ENCODE measurements at regions not wholly inside any gene's neighbourhood (a gene's known extent, or its start where the extent isn't known, plus 50 kb on each side); places are given as distances from the start of the nearest gene placed in this dataset.
"Not testable (repeated sequence)": the region's sequence is repeated elsewhere in the genome, so short reads cannot be mapped to it uniquely, and the experiment has no call there.

- DNase-seq = no peak
- TF ChIP-seq GATA1 (IDR thresholded peaks at IDR 0.05; ENCODE audit: low read depth, low read length) = no peak
- no peak for TF ChIP-seq POLR2A (IDR thresholded peaks at IDR 0.05; ENCODE audit: low read length)
These were observed 1376.2 kb downstream of the NCAM2 start for GRCh38 chr21:22374218-22374969.

- DNase-seq = not testable (repeated sequence)
These were observed 1379.6 kb downstream of the NCAM2 start for GRCh38 chr21:22377795-22378194.

- TF ChIP-seq POLR2A (IDR thresholded peaks at IDR 0.05; ENCODE audit: low read length) (no peak), GATA1 (IDR thresholded peaks at IDR 0.05; ENCODE audit: low read depth, low read length) (no peak)
- no peak for DNase-seq
These were observed 1395.1 kb downstream of the NCAM2 start for GRCh38 chr21:22393324-22393723.

DNA sequence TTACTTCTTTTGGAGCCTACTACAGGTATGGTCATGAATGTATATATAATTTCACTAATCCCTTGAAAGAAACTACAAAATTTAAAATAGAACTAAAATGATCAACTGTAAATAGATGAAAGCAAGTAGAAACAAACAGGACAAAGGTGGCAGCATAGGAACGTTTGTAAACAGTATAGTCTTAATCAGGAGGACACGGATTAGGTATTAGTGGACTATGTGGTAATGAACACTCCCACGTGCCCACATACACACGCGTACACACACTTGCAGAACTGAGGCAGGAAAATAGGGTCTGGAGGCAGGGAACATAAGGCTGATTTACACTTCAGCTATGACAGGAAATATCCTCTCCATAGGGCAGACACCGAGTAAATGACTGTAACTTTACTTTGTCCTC is 1397.8 kb downstream of the NCAM2 start:
- TF ChIP-seq POLR2A (IDR thresholded peaks at IDR 0.05; ENCODE audit: low read length) = no peak
- TF ChIP-seq GATA1 (IDR thresholded peaks at IDR 0.05; ENCODE audit: low read depth, low read length) = no peak
- no peak for DNase-seq

DNA sequence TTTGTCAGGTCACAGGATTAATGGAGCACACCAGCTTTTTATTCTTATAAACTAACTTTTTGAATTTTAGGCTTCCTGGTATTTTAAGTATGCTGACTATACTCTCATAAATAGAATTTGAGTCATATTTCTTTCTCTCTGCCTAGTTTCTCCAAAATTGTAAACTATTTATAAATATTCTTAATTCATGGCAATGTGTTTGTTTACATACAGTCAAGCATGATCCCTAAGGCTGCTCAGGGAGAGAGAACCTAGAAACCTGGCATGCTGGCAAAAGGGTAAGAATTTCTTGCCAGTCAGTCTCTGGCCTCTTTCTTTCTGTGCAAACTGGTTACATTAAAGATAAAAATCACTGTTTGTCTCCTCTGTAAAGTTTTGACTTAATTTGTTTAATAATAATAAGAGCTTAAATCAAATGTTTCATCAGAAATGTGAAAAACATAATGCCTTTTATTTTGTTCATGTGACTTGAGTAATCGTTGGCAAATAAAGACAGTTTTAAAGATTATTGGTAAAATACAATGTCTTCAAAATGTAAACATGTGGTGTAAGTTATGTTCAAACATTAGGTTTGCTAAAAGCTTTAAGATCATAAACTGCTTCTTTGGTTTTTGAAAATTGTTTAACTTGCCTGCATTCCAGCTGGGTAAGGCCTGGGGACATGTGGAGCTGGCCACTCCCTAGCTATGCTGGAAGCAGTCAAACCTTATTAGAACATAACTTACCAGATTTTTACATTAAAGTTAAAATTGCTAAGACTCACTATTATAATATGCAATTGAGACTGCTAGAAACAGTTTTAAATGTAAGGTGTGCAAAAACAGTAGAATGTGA is 1401.7 kb downstream of the NCAM2 start:
- DNase-seq = no peak
- TF ChIP-seq GATA1 (IDR thresholded peaks at IDR 0.05; ENCODE audit: low read depth, low read length) (no peak), POLR2A (IDR thresholded peaks at IDR 0.05; ENCODE audit: low read length) (no peak)

- DNase-seq = no peak
- TF ChIP-seq POLR2A (IDR thresholded peaks at IDR 0.05; ENCODE audit: low read length) (no peak), GATA1 (IDR thresholded peaks at IDR 0.05; ENCODE audit: low read depth, low read length) (no peak)
These were observed 1411.4 kb downstream of the NCAM2 start for GRCh38 chr21:22409571-22409970.

DNA sequence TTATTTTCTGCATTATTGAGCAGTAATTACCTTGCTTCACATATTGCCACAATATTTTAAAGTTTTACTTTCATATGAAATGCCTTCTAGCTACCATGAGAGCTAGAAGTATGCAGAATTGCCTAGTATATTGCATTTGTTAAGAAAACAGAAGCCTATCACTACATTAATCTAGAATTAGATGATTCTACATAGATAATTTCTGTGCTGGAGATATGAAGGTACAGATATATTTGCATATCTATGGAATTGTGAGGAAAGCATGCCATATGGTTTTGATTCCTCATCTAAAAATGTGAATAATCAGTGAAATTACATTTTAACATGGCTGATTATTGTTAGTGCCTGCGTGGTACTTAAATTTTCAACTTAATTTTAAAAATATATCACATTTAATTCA is 1418.3 kb downstream of the NCAM2 start:
- no peak for TF ChIP-seq GATA1 (IDR thresholded peaks at IDR 0.05; ENCODE audit: low read depth, low read length)
- no peak for TF ChIP-seq POLR2A (IDR thresholded peaks at IDR 0.05; ENCODE audit: low read length)
- DNase-seq = no peak

- no peak for DNase-seq
- no peak for TF ChIP-seq POLR2A (IDR thresholded peaks at IDR 0.05; ENCODE audit: low read length)
- no peak for TF ChIP-seq GATA1 (IDR thresholded peaks at IDR 0.05; ENCODE audit: low read depth, low read length)
These were observed 1423.4 kb downstream of the NCAM2 start for GRCh38 chr21:22421416-22422180.

GRCh38 chr21:22438428-22439086 is 1440.3 kb downstream of the NCAM2 start:
- TF ChIP-seq GATA1 (IDR thresholded peaks at IDR 0.05; ENCODE audit: low read depth, low read length) (no peak), POLR2A (IDR thresholded peaks at IDR 0.05; ENCODE audit: low read length) (no peak)
- DNase-seq = no peak

DNA sequence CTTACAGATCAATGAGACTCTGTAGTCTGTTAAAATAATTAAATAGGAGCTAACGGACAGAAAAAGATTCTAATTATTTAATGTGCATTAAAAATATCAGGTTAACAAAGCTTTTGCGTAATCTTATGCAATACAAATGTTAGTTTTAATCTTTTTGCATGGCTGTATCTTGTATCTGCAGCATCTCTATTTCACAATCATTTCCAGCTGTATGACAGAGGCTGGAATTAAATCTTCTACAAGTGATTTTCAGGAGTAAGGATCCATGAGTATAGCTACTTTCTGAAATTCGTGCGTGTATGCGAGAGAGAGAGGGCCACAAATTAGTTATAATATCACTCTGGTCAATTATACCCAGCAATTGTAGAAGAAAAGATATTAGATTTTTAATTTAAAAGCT is 1446.8 kb downstream of the NCAM2 start:
- DNase-seq = no peak
- TF ChIP-seq POLR2A (IDR thresholded peaks at IDR 0.05; ENCODE audit: low read length) = no peak
- no peak for TF ChIP-seq GATA1 (IDR thresholded peaks at IDR 0.05; ENCODE audit: low read depth, low read length)

- TF ChIP-seq POLR2A (IDR thresholded peaks at IDR 0.05; ENCODE audit: low read length) (no peak), GATA1 (IDR thresholded peaks at IDR 0.05; ENCODE audit: low read depth, low read length) (no peak)
These were observed 1452.3 kb downstream of the NCAM2 start for GRCh38 chr21:22450507-22450906.

GRCh38 chr21:22456241-22456640 is 1458.0 kb downstream of the NCAM2 start:
- TF ChIP-seq POLR2A (IDR thresholded peaks at IDR 0.05; ENCODE audit: low read length) (no peak), GATA1 (IDR thresholded peaks at IDR 0.05; ENCODE audit: low read depth, low read length) (no peak)
- DNase-seq = no peak

More at GRCh38 chr21:22450507-22450906, 1452.3 kb downstream of the NCAM2 start:
- no peak for DNase-seq

DNA sequence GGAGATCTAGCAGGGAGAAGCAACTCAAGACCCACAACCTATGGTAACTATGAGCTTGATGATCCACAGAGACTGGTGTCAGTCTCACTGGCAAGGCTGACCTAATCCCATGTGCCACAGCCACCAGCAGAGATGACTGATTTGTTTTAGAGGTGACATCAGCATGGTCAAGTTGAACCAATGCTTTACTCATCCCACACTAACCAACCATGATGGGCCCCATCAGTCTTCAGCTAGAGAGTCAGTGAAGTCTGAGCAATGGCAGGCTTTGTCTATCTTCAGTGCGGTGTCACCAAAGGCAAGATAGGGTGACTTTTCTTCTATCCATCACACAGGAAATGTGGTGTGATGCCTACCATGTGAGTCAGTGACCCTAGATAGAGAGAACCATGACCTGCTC is 1470.7 kb downstream of the NCAM2 start:
- TF ChIP-seq POLR2A (IDR thresholded peaks at IDR 0.05; ENCODE audit: low read length) (no peak), GATA1 (IDR thresholded peaks at IDR 0.05; ENCODE audit: low read depth, low read length) (no peak)
- no peak for DNase-seq

- no peak for DNase-seq
- no peak for TF ChIP-seq POLR2A (IDR thresholded peaks at IDR 0.05; ENCODE audit: low read length)
- TF ChIP-seq GATA1 (IDR thresholded peaks at IDR 0.05; ENCODE audit: low read depth, low read length) = no peak
These were observed 1476.2 kb downstream of the NCAM2 start for GRCh38 chr21:22474403-22474802.
